ENCODE measurements at regions not wholly inside any gene's neighbourhood (a gene's known extent, or its start where the extent isn't known, plus 50 kb on each side); places are given as distances from the start of the nearest gene placed in this dataset.
"Not testable (repeated sequence)": the region's sequence is repeated elsewhere in the genome, so short reads cannot be mapped to it uniquely, and the experiment has no call there.

- H3K4me2 ChIP-seq (ENCODE audit: low read length), result not testable (repeated sequence)
These were observed 59.5 kb upstream of the FAM90A26 start for GRCh38 chr4:9110700-9111099.

GRCh38 chr4:9103148-9103524, 67.1 kb upstream of the FAM90A26 start:
- H3K23ac ChIP-seq (ENCODE audit: low read length); H3K79me2 ChIP-seq (ENCODE audit: control insufficient read depth, insufficient read depth, low read length, poor library complexity); H3K4me3 ChIP-seq (ENCODE audit: low read depth, low read length); H2AFZ ChIP-seq (ENCODE audit: insufficient read depth, low read length, poor library complexity); H4K8ac ChIP-seq (ENCODE audit: low read depth, low read length); H3K4ac ChIP-seq (ENCODE audit: low read depth, low read length); H3K27ac ChIP-seq (ENCODE audit: low read depth, low read length); H2BK5ac ChIP-seq (ENCODE audit: low read depth, low read length, poor library complexity); H3K79me1 ChIP-seq (ENCODE audit: low read length); H3K18ac ChIP-seq (ENCODE audit: low read length); H3K36me3 ChIP-seq (ENCODE audit: control insufficient read depth in 1 of 2, insufficient read depth in 2 of 2, low read length in 2 of 2); H3K9me3 ChIP-seq (ENCODE audit: insufficient read depth, low read depth, low read length); H3K4me1 ChIP-seq (ENCODE audit: control insufficient read depth in 1 of 2, insufficient read depth in 2 of 2, low read length in 2 of 2); H2AK5ac ChIP-seq (ENCODE audit: low read length); H3K14ac ChIP-seq (ENCODE audit: low read length); H2BK120ac ChIP-seq (ENCODE audit: insufficient read depth, low read length, poor library complexity); H3K27me3 ChIP-seq (ENCODE audit: insufficient read depth, low read length); H4K12ac ChIP-seq (ENCODE audit: low read depth, low read length); DNase-seq; H3K9ac ChIP-seq (ENCODE audit: low read length); H2BK12ac ChIP-seq (ENCODE audit: low read length); H4K91ac ChIP-seq (ENCODE audit: low read depth, low read length); H3K4me2 ChIP-seq (ENCODE audit: low read length): not testable (repeated sequence)
- no CpG with 5 or more reads among the region's 6 CpGs for WGBS (ENCODE audit: extremely low coverage, insufficient coverage, insufficient read length)

More at GRCh38 chr4:9110700-9111099, 59.5 kb upstream of the FAM90A26 start:
- H3K79me1 ChIP-seq (ENCODE audit: low read length); DNase-seq; H2BK5ac ChIP-seq (ENCODE audit: low read depth, low read length, poor library complexity); H3K23ac ChIP-seq (ENCODE audit: low read length); H2AFZ ChIP-seq (ENCODE audit: insufficient read depth, low read length, poor library complexity); H4K8ac ChIP-seq (ENCODE audit: low read depth, low read length); H2BK120ac ChIP-seq (ENCODE audit: insufficient read depth, low read length, poor library complexity); H2BK12ac ChIP-seq (ENCODE audit: low read length); H3K27ac ChIP-seq (ENCODE audit: low read depth, low read length); H3K18ac ChIP-seq (ENCODE audit: low read length); H3K4me3 ChIP-seq (ENCODE audit: low read depth, low read length); H2AK5ac ChIP-seq (ENCODE audit: low read length); H4K12ac ChIP-seq (ENCODE audit: low read depth, low read length); H3K27me3 ChIP-seq (ENCODE audit: insufficient read depth, low read length); H3K36me3 ChIP-seq (ENCODE audit: control insufficient read depth in 1 of 2, insufficient read depth in 2 of 2, low read length in 2 of 2); H3K9ac ChIP-seq (ENCODE audit: low read length); H4K91ac ChIP-seq (ENCODE audit: low read depth, low read length); H3K4me1 ChIP-seq (ENCODE audit: control insufficient read depth in 1 of 2, insufficient read depth in 2 of 2, low read length in 2 of 2); H3K9me3 ChIP-seq (ENCODE audit: insufficient read depth, low read depth, low read length); H3K14ac ChIP-seq (ENCODE audit: low read length); H3K79me2 ChIP-seq (ENCODE audit: control insufficient read depth, insufficient read depth, low read length, poor library complexity); H3K4ac ChIP-seq (ENCODE audit: low read depth, low read length): not testable (repeated sequence)
- WGBS (ENCODE audit: extremely low coverage, insufficient coverage, insufficient read length), result no CpG with 5 or more reads among the region's 3 CpGs

GRCh38 chr4:9102471-9103147, 67.6 kb upstream of the FAM90A26 start:
- H3K14ac ChIP-seq (ENCODE audit: low read length); H2AFZ ChIP-seq (ENCODE audit: insufficient read depth, low read length, poor library complexity); H2BK120ac ChIP-seq (ENCODE audit: insufficient read depth, low read length, poor library complexity); H2BK5ac ChIP-seq (ENCODE audit: low read depth, low read length, poor library complexity); H3K9ac ChIP-seq (ENCODE audit: low read length); H3K27me3 ChIP-seq (ENCODE audit: insufficient read depth, low read length); H3K4me3 ChIP-seq (ENCODE audit: low read depth, low read length); H3K4me2 ChIP-seq (ENCODE audit: low read length); H3K27ac ChIP-seq (ENCODE audit: low read depth, low read length); H3K9me3 ChIP-seq (ENCODE audit: insufficient read depth, low read depth, low read length); H3K36me3 ChIP-seq (ENCODE audit: control insufficient read depth in 1 of 2, insufficient read depth in 2 of 2, low read length in 2 of 2); H3K79me2 ChIP-seq (ENCODE audit: control insufficient read depth, insufficient read depth, low read length, poor library complexity); H2AK5ac ChIP-seq (ENCODE audit: low read length); H3K79me1 ChIP-seq (ENCODE audit: low read length); H3K4ac ChIP-seq (ENCODE audit: low read depth, low read length); H4K12ac ChIP-seq (ENCODE audit: low read depth, low read length); H3K23ac ChIP-seq (ENCODE audit: low read length); H2BK12ac ChIP-seq (ENCODE audit: low read length); H3K4me1 ChIP-seq (ENCODE audit: control insufficient read depth in 1 of 2, insufficient read depth in 2 of 2, low read length in 2 of 2); H3K18ac ChIP-seq (ENCODE audit: low read length); H4K8ac ChIP-seq (ENCODE audit: low read depth, low read length); H4K91ac ChIP-seq (ENCODE audit: low read depth, low read length): not testable (repeated sequence)
- no CpG with 5 or more reads among the region's 22 CpGs for WGBS (ENCODE audit: extremely low coverage, insufficient coverage, insufficient read length)
- DNase-seq, result peak; percentile 50 to 77

GRCh38 chr4:9096330-9096729, 73.9 kb upstream of the FAM90A26 start:
- H3K9ac ChIP-seq (ENCODE audit: low read length); H3K4ac ChIP-seq (ENCODE audit: low read depth, low read length); H3K79me2 ChIP-seq (ENCODE audit: control insufficient read depth, insufficient read depth, low read length, poor library complexity); H3K4me2 ChIP-seq (ENCODE audit: low read length); H4K12ac ChIP-seq (ENCODE audit: low read depth, low read length); H3K4me1 ChIP-seq (ENCODE audit: control insufficient read depth in 1 of 2, insufficient read depth in 2 of 2, low read length in 2 of 2); H2BK5ac ChIP-seq (ENCODE audit: low read depth, low read length, poor library complexity); H2BK12ac ChIP-seq (ENCODE audit: low read length); H3K18ac ChIP-seq (ENCODE audit: low read length); H4K8ac ChIP-seq (ENCODE audit: low read depth, low read length); H3K27me3 ChIP-seq (ENCODE audit: insufficient read depth, low read length); H3K27ac ChIP-seq (ENCODE audit: low read depth, low read length); H2AK5ac ChIP-seq (ENCODE audit: low read length); H2AFZ ChIP-seq (ENCODE audit: insufficient read depth, low read length, poor library complexity); H3K79me1 ChIP-seq (ENCODE audit: low read length); DNase-seq; H3K14ac ChIP-seq (ENCODE audit: low read length); H2BK120ac ChIP-seq (ENCODE audit: insufficient read depth, low read length, poor library complexity); H3K23ac ChIP-seq (ENCODE audit: low read length); H4K91ac ChIP-seq (ENCODE audit: low read depth, low read length); H3K9me3 ChIP-seq (ENCODE audit: insufficient read depth, low read depth, low read length); H3K36me3 ChIP-seq (ENCODE audit: control insufficient read depth in 1 of 2, insufficient read depth in 2 of 2, low read length in 2 of 2); H3K4me3 ChIP-seq (ENCODE audit: low read depth, low read length): not testable (repeated sequence)
- no CpG with 5 or more reads among the region's 5 CpGs for WGBS (ENCODE audit: extremely low coverage, insufficient coverage, insufficient read length)

Data from trophoblast cell (in vitro differentiated cells and primary cell).